ENCODE measurements at regions not wholly inside any gene's neighbourhood (a gene's known extent, or its start where the extent isn't known, plus 50 kb on each side); places are given as distances from the start of the nearest gene placed in this dataset.
"Not testable (repeated sequence)": the region's sequence is repeated elsewhere in the genome, so short reads cannot be mapped to it uniquely, and the experiment has no call there.

DNA sequence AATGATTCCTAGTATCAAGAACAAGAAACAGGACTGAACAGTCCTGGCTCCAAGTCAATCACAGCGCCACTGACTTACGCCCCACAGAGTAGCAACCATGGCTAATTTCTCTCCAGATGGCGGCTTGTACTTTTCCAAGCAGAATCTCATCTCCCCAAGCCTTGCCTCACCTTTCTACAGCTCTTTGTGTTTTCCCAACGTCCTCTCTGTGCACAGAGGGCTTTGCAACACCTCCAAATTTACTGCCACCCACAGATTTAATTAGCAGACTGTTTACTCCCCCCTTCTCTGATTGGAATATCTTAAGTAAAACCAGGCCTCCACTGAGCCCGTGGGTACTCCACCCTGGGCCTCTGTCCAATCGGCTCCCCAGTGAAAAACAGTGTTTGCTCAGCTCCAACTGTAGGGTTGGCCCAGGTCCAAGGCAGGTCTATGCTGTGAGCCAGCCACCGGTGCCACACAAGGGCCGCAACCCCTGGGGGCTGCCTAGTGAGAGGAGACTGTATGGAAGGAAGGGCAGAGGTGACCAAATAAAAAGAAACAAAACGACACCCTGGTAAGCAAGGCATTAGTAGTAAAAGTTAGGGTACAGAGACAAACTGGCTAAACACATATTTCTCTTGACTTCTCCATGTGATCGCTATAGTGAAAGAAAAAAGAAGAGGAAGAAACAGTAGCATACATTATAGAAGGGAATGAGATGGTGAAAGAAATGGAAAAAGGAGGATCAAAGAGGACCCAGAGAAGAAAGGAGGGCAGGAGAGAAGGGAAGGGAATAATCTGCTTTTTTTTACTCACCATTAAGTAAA is 128.4 kb upstream of the SOD1 start:
- DNase-seq: no peak

DNA sequence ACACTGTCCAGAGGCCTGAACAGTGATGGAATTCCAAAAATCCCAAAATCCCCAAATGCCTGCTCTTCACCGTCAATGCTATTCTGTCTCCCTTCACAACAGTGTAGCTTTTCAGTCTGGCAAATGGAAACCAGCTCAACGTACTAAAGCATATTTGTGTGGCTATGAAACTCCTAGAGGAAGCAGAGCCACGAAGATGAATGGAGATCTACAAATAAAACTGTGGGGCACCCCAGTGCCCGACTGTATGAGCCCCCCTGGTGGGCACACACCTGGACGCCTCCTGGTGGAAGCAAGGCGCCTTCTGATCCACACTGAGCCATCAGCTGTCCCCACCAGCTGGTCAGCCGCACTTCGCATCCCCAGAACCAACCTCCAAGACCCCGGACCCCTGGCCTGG is 129.1 kb upstream of the SOD1 start:
- DNase-seq: no peak

DNA sequence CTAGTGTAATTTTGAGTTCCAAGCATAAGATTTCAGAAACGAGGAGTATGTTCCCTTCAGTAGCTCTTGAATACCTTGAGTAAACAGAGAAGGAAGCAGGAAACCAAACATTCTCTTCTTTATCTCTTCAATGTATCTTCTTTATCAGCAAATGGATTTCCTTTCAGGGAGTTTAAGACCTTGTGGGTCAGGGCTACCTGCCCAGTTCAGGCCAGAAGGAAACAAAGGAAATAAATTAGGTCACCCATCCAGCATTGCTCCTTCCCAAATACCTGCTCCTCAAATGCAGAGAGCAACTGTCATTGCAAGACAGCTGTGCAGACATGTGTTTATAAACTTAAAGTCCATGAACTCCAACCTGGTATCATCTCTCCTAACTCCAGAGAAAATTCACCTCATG is 130.1 kb upstream of the SOD1 start:
- no peak for DNase-seq

DNA sequence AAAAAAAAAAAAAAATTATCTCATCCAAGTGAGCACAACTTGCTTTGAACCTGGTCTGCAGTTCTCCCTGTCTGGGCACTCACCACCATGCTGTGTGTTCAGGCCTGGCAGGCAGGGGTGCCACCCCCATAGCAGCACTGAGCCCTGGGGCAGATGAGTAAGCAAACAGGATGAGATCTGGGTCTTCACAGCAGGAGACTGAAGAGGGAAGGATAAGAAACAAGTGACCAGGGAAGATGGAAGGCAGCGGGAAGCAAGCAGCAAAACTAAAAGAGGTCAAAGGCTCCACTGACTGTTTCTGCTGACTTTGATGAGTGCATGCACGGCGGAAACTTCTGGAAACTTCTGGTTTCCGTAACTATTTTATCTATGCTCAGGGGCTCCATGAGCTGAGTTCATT is 133.5 kb upstream of the SOD1 start:
- no peak for DNase-seq

DNA sequence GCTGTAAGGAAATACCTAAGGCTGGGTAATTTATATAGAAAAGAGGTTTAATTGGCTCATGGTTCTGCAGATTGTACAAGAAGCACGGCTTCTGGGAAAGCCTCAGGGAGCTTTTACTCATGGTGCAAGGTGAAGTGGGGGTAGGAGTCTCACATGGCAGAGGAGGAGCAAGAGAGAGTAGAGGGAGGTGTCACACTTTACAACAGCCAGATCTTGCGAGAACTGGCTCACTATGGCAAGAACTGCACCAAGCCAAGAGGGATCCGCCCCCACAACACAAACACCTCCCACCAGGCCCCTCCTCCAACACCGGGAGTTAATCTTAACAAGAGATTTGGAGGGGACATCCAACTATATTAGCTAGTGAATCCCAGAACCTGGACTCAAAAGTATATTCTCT is 135.4 kb upstream of the SOD1 start:
- no peak for DNase-seq

DNA sequence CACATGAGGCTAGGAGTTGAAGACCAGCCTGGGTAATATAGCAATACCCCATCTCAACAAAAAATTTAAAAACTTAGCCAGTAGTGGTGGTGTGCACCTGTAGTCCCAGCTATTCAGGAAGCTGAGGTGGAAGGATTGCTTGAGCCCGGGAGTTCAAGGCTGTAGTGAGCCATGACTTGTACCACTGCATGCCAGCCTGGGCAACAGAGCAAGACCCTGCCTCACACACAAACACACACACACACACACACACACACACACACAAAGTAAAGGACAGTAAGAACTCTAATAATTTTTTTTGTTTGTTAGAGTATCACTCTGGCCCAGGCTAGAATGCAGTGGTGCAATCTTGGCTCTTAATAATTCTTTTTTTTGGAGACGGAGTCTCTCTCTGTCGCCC is 138.0 kb upstream of the SOD1 start:
- DNase-seq: no peak

DNA sequence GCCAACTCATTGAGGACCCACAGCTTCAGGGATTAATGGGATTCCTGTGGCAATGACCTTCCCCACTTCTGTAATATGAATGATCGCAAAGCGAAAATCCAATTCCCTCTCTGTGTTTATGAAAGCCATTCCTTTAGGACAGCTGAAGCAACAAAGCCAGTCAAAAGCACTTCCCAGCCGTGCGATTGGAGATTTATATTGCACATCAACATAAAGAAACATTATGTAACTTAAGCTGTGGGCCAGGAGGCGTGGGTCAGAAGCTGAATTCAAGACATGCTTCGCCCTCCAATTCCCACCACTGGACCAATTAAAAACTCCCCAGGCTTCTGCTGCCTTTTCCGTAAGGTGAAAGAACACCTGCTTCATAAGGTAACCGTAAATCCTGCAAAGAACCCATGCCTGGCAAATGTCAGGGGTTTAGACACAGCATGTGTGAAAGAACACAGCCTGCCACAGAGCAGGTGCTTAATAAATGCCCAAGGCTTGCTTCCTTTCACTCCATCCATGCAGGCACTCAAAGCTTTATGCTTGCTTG is 138.9 kb upstream of the SOD1 start:
- DNase-seq: no peak

DNA sequence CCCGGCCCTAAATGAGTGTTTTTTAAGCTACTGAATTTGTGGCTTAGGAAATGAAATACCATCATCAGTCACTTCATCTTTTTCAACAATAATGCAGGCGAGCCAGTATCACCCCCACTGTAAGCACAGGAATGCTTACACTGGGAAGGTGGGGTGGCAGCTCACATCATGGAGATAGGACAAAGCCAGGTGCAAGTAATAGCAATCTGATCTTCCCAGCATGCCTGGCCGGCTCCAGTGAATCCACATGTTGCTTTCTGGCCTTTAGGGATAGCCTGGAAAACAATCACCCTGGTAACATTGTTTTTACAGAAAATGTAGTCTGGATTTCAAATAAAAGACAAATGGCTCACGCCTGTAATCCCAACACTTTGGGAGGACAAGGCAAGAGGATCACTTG is 140.9 kb upstream of the SOD1 start:
- DNase-seq: no peak

DNA sequence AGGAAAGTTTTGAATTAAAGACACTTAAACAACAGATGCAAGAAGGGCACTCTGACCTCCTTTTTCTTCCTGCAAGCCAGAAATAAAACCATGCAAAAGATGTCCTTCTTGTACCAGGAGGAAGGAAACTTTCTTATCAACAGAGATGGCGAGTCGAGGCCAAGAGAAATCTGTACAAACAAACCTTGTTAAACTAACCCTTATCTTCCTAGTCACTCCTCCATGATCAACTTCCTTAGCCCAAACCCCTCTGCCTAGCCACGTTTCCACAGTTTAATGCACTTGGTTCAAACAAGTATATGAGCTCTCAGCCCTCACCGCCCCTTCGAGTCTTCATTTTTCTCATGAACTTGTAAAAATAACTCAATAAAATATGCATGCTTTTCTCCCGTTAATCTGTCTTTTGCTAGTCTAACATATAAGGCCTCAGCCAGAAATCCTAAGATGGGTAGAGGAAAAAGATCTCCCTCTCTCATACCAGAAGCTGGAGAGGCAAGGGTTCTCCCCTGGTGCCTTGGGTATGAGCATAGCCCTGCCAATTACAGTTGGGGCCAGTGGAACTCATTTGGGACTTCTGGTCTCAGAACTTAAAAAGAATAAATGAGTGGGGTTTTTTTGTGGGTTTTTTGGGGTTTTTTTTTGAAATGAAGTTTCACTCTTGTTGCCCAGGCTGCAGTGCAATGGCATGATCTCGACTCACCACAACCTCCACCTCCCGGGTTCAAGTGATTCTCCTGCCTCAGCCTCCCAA is 141.7 kb upstream of the SOD1 start:
- no peak for DNase-seq

DNA sequence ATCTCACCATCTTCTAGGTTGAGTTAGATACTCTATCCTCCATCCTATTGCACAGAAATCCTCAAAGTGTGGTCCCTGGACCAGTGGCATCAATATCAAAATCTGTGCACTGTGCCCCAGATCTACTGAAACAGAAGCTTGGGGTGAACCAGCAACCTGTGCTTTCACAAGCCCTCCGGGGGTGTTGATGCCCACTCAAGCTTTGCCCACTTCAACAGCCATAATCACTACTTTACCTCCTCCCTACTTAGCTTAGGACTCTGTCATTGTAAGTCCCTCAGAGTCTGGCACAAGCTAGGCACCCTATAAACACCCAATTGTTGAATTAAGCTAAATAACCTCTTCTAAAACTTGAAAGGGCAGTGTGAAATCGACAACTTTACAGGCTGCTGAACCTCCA is 144.2 kb upstream of the SOD1 start:
- DNase-seq: no peak

DNA sequence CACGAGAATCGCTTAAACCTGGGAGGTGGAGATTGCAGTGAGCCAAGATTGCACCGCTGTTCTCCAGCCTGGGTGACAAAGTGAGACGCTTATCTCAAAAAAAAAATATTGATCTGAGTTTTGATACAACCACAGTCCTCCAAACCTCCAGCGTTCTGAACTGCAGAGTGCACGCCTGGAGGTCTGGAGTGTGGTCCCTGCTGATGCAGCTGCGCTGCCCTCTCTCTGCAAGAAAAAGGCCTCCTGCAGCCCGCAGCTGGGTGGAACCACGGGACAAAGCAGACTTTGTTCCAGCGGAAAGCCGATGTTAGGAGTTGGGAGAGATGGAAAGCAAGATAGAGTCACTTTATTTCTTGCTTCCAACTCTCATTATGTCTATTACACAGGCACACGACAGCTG is 144.9 kb upstream of the SOD1 start:
- DNase-seq: no peak

DNA sequence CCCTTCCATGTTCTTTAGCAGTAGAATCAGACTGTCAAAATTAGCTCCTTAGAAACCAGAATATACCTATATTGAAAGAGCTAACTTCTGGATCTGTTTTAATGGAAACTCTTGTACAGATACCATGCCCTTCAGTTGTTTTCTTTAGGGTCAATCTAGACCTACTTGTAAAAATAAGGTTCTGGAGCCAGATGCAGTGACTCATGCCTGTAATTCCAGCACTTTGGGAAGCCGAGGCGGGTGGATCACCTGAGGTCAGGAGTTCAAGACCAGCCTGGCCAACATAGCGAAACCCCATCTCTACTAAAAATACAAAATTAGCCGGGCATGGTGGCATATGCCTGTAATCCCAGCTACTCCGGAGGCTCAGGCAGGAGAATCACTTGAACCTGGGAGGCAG is 146.0 kb upstream of the SOD1 start:
- DNase-seq: not testable (repeated sequence)

DNA sequence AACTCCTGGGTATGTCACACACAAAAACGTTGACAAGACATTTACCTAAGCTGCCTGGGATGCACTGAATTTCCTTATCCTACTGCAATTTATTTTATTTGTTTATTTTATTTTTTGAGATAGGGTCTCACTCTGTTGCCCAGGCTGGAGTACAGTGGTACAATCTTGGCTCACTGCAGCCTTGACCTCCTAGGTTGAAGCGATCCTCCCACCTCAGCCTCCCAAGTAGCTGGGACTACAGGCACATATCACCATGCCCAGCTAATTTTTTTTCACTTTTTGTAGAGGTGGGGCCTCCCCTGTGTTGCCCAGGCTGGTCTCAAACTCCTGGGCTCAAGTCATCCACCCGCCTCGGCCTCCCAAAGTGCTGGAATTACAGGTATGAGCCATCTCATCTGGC is 147.5 kb upstream of the SOD1 start:
- not testable (repeated sequence) for DNase-seq

DNA sequence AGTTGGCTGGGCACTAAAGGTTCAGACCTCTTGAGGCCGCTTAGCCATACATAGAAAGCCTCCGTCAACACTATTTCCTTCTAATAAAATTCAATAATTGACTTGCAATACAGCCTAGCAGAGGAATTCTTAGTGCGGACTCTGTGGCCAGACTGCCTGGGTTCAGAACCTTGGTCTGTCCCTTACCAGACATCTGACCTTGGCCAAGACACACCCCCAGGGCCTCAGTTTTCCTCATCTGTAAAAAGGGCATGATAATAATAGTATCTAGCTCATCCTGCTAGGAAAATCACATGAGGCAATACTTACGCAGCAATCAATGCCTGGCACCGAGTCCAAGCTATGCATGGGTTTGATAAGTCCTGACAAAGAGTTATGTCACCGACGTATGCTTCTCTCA is 148.2 kb upstream of the SOD1 start:
- no peak for DNase-seq

DNA sequence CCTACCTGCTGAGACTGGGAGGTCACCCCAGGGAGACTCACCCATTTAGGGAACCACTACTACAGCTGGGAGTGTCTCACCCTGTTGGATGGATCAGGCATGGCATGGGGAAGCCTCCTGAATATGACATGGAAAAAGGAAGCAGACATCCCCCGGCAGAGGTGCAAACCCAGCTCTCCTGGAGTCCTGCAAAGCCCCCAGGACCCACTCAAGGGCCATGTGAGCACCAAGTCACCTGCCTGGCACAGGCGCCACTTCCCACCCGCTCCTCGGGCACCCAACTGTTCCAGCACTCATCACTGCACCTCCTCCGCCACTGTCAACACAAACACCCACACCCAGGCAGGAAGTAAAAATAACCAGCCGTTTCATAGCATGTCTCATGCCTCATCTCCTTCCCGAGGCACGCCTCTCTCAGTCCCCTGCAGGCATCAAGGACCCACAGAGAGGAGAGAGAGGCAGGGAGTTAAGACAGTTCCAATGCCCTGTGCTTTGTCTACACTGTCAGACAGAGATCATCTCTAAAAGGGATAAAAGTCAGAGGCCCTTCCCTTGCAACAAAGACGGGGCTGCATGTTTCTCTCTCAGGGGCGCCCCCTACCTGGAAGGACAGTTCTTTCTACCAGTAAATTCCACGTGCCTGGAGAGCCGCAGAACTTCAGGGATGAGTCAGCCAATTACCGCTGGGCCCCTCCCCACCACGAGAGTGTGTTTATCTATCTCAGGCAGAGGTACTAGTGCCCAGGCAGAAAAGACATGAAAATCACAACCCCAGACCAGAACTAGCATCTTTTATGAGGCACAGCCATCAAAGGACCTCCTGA is 150.1 kb upstream of the SOD1 start:
- DNase-seq: no peak

DNA sequence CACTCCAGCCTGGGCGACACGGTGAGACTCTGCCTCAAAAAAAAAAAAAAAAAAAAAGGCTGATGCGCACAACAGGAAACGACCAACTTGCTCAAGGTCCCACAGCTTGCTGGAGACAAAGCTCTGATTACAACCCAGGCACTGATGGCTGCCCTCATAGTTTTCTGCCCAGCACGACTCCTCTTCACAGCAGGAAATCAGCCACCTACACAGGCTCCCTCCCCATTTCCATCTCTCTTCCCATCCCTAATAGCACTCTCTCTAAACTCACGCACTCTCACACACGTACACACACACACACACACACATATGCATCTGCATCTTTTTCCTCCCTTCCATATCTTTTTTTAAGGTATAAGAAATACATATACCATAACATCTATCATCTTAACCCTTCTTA is 153.5 kb upstream of the SOD1 start:
- no peak for DNase-seq

DNA sequence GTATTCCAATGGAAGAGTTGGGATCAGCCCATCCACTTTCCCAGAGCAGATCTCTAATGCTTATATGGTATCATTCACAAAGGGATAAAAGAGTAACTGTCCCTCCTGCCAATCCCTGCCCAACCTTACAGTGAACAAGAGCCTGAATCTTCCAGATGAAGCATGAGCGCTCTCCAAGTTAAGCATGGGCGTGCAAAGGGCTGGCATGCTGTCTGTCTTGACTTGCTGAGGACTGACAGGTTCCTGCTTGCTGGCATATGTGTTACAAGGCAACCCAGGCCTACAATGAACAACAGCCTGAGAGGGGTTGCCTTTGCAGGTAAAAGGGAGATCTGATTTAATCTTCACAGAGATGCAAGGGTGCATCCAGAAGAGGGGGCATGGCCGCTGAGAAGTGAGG is 155.6 kb upstream of the SOD1 start:
- no peak for DNase-seq

DNA sequence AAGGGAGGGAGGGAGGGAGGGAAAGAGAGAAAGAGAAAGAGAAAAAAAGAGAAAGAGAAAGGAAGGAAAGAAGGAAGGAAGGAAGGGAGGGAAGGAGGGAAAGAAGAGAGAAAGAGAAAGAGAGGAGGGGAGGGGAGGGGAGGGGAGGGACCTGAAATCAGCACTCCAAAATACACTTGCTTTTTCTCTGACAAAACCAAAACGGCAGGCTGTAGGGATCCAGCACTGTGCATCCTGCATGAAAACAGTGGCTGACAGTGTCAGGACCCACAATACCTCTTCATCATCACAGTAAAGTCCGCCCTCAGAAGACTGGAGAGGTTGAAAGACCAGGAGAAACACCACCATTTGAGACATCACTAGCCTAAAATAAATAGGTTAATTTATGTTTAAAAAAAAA is 156.0 kb upstream of the SOD1 start:
- no peak for DNase-seq

DNA sequence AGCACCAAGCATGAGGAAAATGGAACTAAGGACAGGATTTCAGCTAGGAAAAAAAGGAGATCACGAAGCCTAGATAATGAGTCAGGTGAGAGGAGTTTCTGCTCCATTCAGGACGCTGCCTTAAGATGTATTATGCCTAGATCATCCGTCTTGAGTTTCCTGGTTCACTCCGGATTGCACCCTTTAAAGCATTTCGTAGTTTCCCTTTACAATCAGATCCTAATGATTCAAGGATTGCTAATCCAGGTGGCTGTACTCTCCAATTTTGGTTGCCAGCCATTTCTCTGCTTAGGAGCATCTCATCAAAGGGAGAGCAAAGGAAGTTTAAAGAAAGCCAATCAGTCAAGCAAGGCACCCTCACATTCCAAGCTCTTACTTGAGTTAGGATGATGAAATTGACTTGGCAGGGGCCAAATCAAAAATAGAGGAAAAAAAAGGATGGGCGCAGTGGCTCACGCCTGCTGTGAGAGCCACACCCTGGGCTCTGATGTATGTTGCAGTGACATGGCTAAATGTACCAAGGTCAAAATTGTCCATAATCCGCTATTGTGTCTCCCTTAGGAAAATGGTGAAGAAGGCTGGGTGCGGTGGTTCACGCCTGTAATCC is 156.9 kb upstream of the SOD1 start:
- no peak for DNase-seq

DNA sequence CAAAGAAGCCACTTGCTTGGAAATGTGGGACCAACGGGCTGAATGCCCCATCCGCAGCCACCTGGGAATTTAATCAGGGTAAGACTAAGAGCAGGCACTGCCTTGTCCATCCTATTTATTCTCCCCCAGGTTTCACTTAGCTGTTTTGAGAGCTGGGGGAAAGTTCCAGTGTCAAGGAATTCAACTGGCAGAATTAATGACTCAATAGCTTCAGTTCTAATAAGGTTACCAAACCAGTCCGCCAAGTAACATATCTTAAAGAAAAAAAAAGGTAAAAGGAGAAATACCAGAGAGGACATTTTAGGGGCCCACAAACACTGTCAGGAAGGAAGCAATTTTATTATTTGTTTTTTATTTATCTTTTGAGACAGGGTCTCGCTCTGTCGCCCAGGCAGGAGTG is 157.6 kb upstream of the SOD1 start:
- no peak for DNase-seq

DNA sequence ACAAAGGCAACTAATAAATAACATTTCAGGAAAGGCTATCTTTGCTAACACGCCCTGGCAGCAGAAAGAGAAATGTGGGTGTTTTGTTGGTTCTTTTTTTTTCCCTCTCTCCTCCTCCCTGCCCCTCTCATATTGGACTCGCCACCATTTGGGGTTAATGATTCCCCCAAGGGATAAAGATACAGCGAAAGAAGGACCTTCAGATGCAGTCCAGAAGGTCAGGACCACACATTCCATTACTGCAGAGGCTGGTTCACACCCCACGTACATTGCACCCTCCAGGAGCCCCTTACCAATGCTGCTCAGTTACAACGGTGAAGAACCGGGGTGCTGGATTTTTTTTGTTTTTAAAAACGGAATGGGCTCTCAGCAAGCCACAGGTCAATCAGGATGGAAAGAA is 156.9 kb upstream of the TIAM1 start:
- DNase-seq: no peak

DNA sequence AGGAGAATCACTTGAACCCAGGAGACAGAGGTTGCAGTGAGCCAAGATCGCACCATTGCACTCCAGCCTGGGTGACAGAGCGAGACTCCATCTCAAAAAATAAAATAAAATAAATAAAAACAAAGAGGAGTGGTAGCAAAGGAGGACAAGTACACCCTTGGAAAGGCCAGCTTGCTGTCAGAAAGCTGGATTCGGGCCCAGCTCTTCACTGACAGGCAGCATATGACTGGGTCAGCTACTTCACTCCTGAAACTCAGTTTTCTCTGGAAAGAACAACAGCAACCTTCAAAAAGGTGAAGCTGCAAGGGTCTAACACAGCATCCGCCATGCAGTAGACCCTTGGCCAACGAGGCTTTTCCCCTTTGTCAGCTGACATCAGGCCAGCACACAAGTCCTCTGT is 156.0 kb upstream of the TIAM1 start:
- DNase-seq: no peak

DNA sequence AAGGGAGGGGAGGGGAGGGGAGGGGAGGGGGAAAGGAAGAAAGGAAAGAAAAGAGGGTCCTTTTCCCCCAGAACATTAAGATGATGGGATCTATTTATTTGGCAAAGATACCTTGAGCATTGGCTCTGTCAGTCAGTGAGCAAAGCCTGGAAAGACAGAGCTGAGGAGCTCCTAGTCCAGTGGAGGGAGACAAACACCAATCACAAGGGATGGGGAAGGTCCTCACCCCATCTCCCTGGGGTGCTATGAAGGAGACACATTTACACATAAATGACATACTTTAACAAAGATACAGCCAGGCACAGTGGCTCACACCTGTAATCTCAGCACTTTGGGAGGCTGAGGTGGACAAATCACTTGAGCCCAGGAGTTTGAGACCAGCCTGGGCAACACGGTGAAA is 154.9 kb upstream of the TIAM1 start:
- no peak for DNase-seq
